GM12878 (cell line): ENCODE measurements at regions not wholly inside any gene's neighbourhood (a gene's known extent, or its start where the extent isn't known, plus 50 kb on each side); places are given as distances from the start of the nearest gene placed in this dataset.

Source experiments
- ATAC-seq: fragments of 200-7000 bp; cut with Tn5 transposase; 3 replicates; pipeline ENCODE4 v1.9.1; 2020; ENCODE audit warnings: mild to moderate bottlenecking, moderate library complexity
- BruUV-seq: library from RNA; stranded (reverse); fragments of 400-500 nt; replicated peaks from 2 replicates; lab custom pipeline; 2021; lab: Mats Ljungman, UMichigan
- CTCF ChIA-PET: fragments of 300-600 bp; sonication (Branson Sonifier 250); formaldehyde crosslinking; extraction: SDS; loops from one replicate; lab custom pipeline; 2021; ENCODE audit warnings: inconsistent platforms; lab: Yijun Ruan, JAX
- POLR2A ChIA-PET: fragments of 350-600 bp; formaldehyde crosslinking; extraction: SDS; loops from one replicate; lab custom pipeline; 2021; ENCODE audit warnings: inconsistent platforms; lab: Charles Lee
- RAD21 ChIA-PET: fragments of 300-600 bp; sonication (Branson Sonifier 250); formaldehyde crosslinking; loops from one replicate; lab custom pipeline; 2023; ENCODE audit warnings: antibody characterized with exemption; ENCODE audit not compliant: unreplicated experiment; lab: Charles Lee
- SMC1A ChIA-PET: fragments of 300-600 bp; sonication (Branson Sonifier 250); formaldehyde crosslinking; loops from one replicate; lab custom pipeline; 2023; ENCODE audit not compliant: unreplicated experiment, uncharacterized antibody; lab: Charles Lee
- DNase-seq: peaks from one replicate; pipeline ENCODE4 v3.0.0-alpha.2; 2011; ENCODE audit warnings: low read depth, low spot score
- FAIRE-seq: peaks from 3 replicates; lab custom pipeline; 2011; peaks lifted over from hg19 to GRCh38; lab: Jason Lieb, UNC
- H2AFZ ChIP-seq: 2 replicates; pipeline ENCODE4 v1.6.0; 2011; ENCODE audit warnings: low read depth, low read length, control low read depth; ENCODE audit not compliant: control insufficient read depth
- H3K27ac ChIP-seq: 2 replicates; pipeline ENCODE4 v1.5.1; 2011; ENCODE audit warnings: control low read depth; ENCODE audit not compliant: control insufficient read depth, insufficient read depth
- H3K27me3 ChIP-seq, 2 experiments: replicated peaks in 1 of 2; 2 replicates each; pipeline versions ENCODE4 v1.6.0 to v1.6.1; 2011; ENCODE audit warnings: low read length in 1 of 2; ENCODE audit not compliant: control insufficient read depth in 2 of 2, insufficient read depth in 2 of 2
- H3K36me3 ChIP-seq, 2 experiments: 2 replicates each; pipeline ENCODE4 v1.5.1; 2011; ENCODE audit warnings: low read length in 1 of 2; ENCODE audit not compliant: control insufficient read depth in 2 of 2, insufficient read depth in 2 of 2
- H3K4me1 ChIP-seq: 2 replicates; pipeline ENCODE4 v1.6.1; 2011; ENCODE audit warnings: mild to moderate bottlenecking, low read length, moderate library complexity, mixed read lengths; ENCODE audit not compliant: control insufficient read depth, insufficient read depth
- H3K4me2 ChIP-seq: 2 replicates; pipeline ENCODE4 v1.6.0; 2011; ENCODE audit warnings: control low read depth; ENCODE audit not compliant: control insufficient read depth, insufficient read depth
- H3K4me3 ChIP-seq: fragments of 200-600 bp; sonication (generic); 2 replicates; pipeline ENCODE4 v1.5.1; 2016
- H3K79me2 ChIP-seq: 2 replicates; pipeline ENCODE4 v1.6.0; 2011; ENCODE audit warnings: low read length; ENCODE audit not compliant: control insufficient read depth, insufficient read depth
- H3K9ac ChIP-seq: 2 replicates; pipeline ENCODE4 v1.8.0; 2011; ENCODE audit warnings: low read length, control low read depth, mixed read lengths; ENCODE audit not compliant: control insufficient read depth, insufficient read depth
- H3K9me3 ChIP-seq: replicated peaks from 3 replicates; pipeline ENCODE4 v1.5.1; 2011; ENCODE audit warnings: mild to moderate bottlenecking, low read length; ENCODE audit not compliant: control insufficient read depth, insufficient read depth
- H4K20me1 ChIP-seq: 2 replicates; pipeline ENCODE4 v1.6.0; 2011; ENCODE audit not compliant: control insufficient read depth, insufficient read depth
- FOXM1 ChIP-seq: IDR thresholded peaks from 2 replicates; pipeline ENCODE4 v1.6.1; 2012; ENCODE audit warnings: low read depth, mild to moderate bottlenecking, inconsistent platforms, low read length, moderate library complexity
- HDAC6 ChIP-seq: fragments of 200-600 bp; sonication (generic); IDR thresholded peaks from one replicate; pipeline ENCODE4 v1.8.0; 2017; ENCODE audit warnings: antibody characterized with exemption; ENCODE audit not compliant: unreplicated experiment
- SMC3 ChIP-seq: IDR thresholded peaks from 2 replicates; pipeline ENCODE4 v1.6.1; 2011; ENCODE audit warnings: low read length, improper control_type of control experiment, borderline replicate concordance
- ZNF622 ChIP-seq: fragments of 450-650 bp; IDR thresholded peaks from 2 replicates; pipeline ENCODE4 v1.6.1; 2017; ENCODE audit warnings: mild to moderate bottlenecking, inconsistent platforms
- WGBS: methylation state at CpG from one replicate; pipeline ENCODE4 v1.1.6; 2016; ENCODE audit warnings: low lambda C conversion rate; ENCODE audit not compliant: insufficient replicate concordance, insufficient coverage; ENCODE audit errors: missing lambda C conversion rate; 5-methylcytosine and 5-hydroxymethylcytosine counted together
- in situ Hi-C: fragments of 300-500 bp; cut with MboI; formaldehyde crosslinking; loops from 9 replicates; pipeline ENCODE4 v1.14.3; 2018; ENCODE audit warnings: mixed read lengths
- intact Hi-C: fragments of 100-400 bp; cut with micrococcal nuclease; formaldehyde crosslinking; loops from one replicate; pipeline ENCODE4 v1.14.2; 2022; ENCODE audit not compliant: unreplicated experiment

DNA sequence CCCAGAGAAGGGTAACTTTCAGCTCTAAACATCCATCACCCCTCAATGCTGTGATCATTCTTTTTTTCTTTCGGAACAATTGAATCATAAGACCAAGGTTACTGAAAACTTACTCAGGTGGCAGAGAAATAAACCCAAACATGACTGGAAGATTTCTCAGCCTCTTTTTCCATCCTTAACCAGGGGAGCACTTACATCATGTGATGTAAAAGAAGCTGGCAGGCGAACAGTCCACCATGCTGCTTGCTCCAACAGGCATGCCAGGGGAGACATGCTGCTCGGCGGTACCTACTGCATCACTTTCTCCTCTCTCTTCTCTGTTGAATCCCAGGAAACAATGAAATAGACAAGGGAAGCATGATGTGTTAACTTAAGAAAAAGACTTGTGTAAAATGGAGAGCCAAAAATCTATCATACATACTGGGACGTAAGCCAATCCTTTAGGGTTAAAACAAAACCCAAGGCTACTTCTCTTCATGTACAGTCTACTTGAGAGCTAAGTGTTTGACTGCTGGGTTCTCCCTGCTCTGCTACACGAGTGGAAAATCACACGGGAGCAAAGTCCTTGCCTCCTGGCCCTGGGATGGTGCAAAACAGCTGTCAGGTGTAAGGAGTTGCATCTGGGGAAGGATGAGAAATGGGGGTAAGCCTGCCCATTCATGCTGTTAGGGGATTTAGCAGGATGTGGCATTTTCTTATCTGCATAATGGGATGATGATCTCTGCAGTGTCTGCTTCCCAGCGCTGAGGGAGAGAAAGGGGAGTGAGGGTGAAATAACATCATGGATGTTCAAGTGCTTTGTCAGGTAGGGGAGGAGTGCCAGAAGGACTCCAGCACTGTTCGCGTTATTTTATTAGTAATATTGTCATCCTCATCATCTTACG is 64.3 kb upstream of the ZNF438 start (continued):
- no peak for TF ChIP-seq FOXM1

DNA sequence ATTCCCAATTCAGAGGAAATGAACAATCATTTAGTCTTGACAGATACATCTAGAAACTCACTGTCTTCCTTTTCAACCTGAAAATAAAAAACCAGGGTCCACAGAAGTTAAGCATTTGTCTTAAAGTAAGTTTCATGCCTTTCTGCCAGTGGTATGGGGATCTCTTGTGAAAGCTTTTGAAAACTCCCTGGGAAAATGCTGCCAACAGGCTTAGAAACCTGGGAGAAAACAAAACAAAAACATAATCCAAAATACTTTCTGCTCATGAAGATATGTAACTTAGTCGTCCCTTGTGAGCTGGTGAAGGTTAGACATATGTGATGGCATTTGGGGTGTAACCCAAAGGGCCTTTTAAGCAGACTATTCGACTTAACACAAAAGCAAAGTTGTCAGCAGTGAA is 66.4 kb upstream of the ZNF438 start:
- Histone ChIP-seq H2AFZ (no peak overlapping the region), H3K9me3 (no peaks in the 10 kb centered on the region), H3K9ac (no peak overlapping the region), H4K20me1 (no peaks in the 10 kb centered on the region), H3K27me3 (no peaks in the 10 kb centered on the region), H3K36me3 (no peaks in the 10 kb centered on the region), H3K79me2 (no peaks in the 10 kb centered on the region), H3K27ac (no peak overlapping the region), H3K4me2 (no peak overlapping the region), H3K4me1 (peaks cover 10% of the 10 kb centered on the region), H3K4me3 (no peak overlapping the region)
- no TSS peak for BruUV-seq
- ChIA-PET RAD21 (interaction anchor here (1.1 to 1.2 kb wide), 2 partner anchors 13 to 99 kb away, joined by 3 read pairs; no protein-coding TSS in a partner anchor), CTCF (interaction anchor here (0.9 to 1.7 kb wide), 2 partner anchors 17 to 220 kb away, joined by 3 to 4 read pairs; no protein-coding TSS in a partner anchor), SMC1A (interaction anchor here (1.1 to 4.4 kb wide), 5 partner anchors 8 to 255 kb away, joined by 3 to 41 read pairs (median 4); no protein-coding TSS in a partner anchor), POLR2A (interaction anchor here (1.3 kb wide), 1 partner anchor 13 kb away, joined by 3 read pairs; no protein-coding TSS in a partner anchor)
- TF ChIP-seq SMC3 (no peak), ZNF622 (no peak), HDAC6 (no peak)
- in situ Hi-C loops (no loop called here), intact Hi-C loops (no loop called here)
- no peak for FAIRE-seq
- WGBS: 62% methylated on average over 2 of the region's 2 CpGs
- ATAC-seq: no peak
- no peak for DNase-seq
